SW480 (cell line): ENCODE measurements at regions not wholly inside any gene's neighbourhood (a gene's known extent, or its start where the extent isn't known, plus 50 kb on each side); places are given as distances from the start of the nearest gene placed in this dataset.
A peak's percentile ranks its signal among the peaks of the same experiment; 100 is the strongest.
"Not testable (repeated sequence)": the region's sequence is repeated elsewhere in the genome, so short reads cannot be mapped to it uniquely, and the experiment has no call there.

Experiments used
- DNase-seq: peaks from one replicate; pipeline ENCODE4 v3.0.0-alpha.2; 2016; ENCODE audit warnings: low spot score

- no peak for DNase-seq
Observed at GRCh38 chr1:185433667-185434066, 116.6 kb upstream of the IVNS1ABP start.

- no peak for DNase-seq
Observed at GRCh38 chr1:185432948-185433347, 115.9 kb upstream of the IVNS1ABP start.

GRCh38 chr1:185431612-185432011 lies 114.6 kb upstream of the IVNS1ABP start:
- no peak for DNase-seq

GRCh38 chr1:185429668-185430067 lies 112.6 kb upstream of the IVNS1ABP start:
- DNase-seq: not testable (repeated sequence)

GRCh38 chr1:185427776-185428175 lies 110.7 kb upstream of the IVNS1ABP start:
- DNase-seq: no peak

- DNase-seq: no peak
Observed at GRCh38 chr1:185427264-185427663, 110.2 kb upstream of the IVNS1ABP start.

GRCh38 chr1:185426848-185427247 lies 109.8 kb upstream of the IVNS1ABP start:
- no peak for DNase-seq

GRCh38 chr1:185425163-185425562 lies 108.1 kb upstream of the IVNS1ABP start:
- DNase-seq: no peak

- no peak for DNase-seq
Observed at GRCh38 chr1:185421485-185422107, 104.6 kb upstream of the IVNS1ABP start.

GRCh38 chr1:185420588-185421081 lies 103.6 kb upstream of the IVNS1ABP start:
- no peak for DNase-seq

- no peak for DNase-seq
Observed at GRCh38 chr1:185419718-185420117, 102.7 kb upstream of the IVNS1ABP start.

GRCh38 chr1:185418472-185418871 lies 101.4 kb upstream of the IVNS1ABP start:
- DNase-seq: no peak

- DNase-seq: no peak
Observed at GRCh38 chr1:185412385-185413087, 95.5 kb upstream of the IVNS1ABP start.

GRCh38 chr1:185409763-185410528 lies 92.9 kb upstream of the IVNS1ABP start:
- DNase-seq: peak; percentile 43

- peak; percentile 13 for DNase-seq
Observed at GRCh38 chr1:185409345-185409744, 92.3 kb upstream of the IVNS1ABP start.

- no peak for DNase-seq
Observed at GRCh38 chr1:185408700-185409270, 91.7 kb upstream of the IVNS1ABP start.

GRCh38 chr1:185406691-185407009 lies 89.6 kb upstream of the IVNS1ABP start:
- no peak for DNase-seq

- DNase-seq: no peak
Observed at GRCh38 chr1:185406006-185406690, 89.1 kb upstream of the IVNS1ABP start.

- DNase-seq: no peak
Observed at GRCh38 chr1:185404907-185405568, 88.0 kb upstream of the IVNS1ABP start.

GRCh38 chr1:185404291-185404690 lies 87.2 kb upstream of the IVNS1ABP start:
- DNase-seq: no peak

GRCh38 chr1:185402930-185403329 lies 85.9 kb upstream of the IVNS1ABP start:
- DNase-seq: no peak

- no peak for DNase-seq
Observed at GRCh38 chr1:185401019-185401418, 84.0 kb upstream of the IVNS1ABP start.
